NCI-H2171 (cell line): ENCODE measurements at regions not wholly inside any gene's neighbourhood (a gene's known extent, or its start where the extent isn't known, plus 50 kb on each side); places are given as distances from the start of the nearest gene placed in this dataset.

Source experiments
- DNase-seq: peaks from one replicate; lab custom pipeline; 2025; lab: John Stamatoyannopoulos, UW

DNA sequence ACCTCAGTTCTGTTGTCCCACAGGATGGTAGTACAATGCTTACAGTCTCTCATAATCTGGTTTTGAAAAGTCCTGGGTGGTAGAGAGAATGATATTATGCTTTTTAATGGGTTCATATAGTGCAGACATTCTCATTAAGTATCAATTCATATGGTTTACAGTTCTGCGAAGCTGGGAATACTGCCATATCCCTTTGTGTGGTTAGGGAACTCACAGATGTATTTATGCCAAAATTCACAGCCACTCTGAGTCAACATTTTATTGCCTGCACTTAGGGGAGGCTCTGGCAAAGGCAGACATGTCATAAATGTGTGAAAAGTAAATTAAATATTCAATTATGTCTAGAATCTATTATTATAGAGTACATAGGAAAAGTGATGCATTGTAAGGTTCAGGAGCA, 808.2 kb downstream of the SUCLG1 start:
- no peak for DNase-seq

DNA sequence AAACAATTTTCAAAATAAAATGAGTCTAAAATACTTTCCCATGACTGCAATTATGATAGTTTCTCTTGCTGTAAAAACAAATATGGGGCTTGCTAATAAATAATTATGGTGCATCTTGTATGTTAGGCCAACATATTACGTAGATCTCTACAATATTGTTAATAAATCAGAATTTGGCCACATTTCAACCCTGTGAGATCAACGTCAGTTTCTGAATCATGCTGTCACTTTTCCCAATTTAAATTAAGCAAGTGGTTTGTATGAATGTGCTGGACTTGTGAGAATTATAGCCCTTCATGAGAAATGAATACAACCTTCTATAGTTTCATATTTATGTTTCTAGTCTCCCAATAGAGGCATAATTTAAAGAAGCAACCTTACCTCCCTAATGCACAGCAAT, 808.9 kb downstream of the SUCLG1 start:
- no peak for DNase-seq

GRCh38 chr2:83640506-83640905, 818.6 kb downstream of the SUCLG1 start:
- DNase-seq = no peak

DNA sequence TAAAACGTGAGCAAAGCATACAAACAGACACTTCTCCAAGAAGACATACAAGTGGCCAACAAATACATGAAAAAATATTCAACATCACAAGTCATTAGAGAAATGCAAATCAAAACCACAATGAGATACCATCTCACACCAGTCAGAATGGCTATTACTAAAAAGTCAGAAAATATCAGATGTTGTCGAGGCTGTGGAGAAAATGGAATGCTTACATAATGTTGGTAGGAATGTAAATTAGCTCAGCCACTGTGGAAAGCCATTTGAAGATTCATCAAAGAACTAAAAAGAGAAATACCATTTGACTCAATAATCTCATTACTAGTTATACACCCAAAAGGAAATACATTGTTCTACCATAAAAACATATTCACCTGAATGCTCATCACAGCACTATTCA, 825.7 kb downstream of the SUCLG1 start:
- DNase-seq = no peak

GRCh38 chr2:83630351-83630750, 828.7 kb downstream of the SUCLG1 start:
- DNase-seq = no peak

- DNase-seq = no peak
Observed at GRCh38 chr2:83615511-83615910, 843.6 kb downstream of the SUCLG1 start.

DNA sequence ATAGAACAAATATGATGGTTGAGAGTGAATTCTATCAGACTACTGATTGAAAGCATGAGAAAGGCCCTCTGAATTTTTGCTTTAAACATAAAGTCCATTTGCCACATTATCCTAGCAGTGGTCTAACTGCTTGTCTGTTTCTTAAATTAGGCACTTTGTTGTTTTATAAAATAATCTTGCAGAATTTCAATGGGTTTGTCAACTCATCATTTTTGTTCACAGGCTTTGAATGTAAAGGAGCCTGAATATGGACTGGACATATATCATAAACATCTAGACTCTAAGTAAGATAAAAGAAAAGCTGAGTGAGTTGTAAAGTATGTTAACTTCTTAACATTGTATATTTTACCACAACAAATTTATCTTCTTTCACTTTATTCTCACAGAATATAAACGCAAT, 845.9 kb downstream of the SUCLG1 start:
- DNase-seq = no peak

DNA sequence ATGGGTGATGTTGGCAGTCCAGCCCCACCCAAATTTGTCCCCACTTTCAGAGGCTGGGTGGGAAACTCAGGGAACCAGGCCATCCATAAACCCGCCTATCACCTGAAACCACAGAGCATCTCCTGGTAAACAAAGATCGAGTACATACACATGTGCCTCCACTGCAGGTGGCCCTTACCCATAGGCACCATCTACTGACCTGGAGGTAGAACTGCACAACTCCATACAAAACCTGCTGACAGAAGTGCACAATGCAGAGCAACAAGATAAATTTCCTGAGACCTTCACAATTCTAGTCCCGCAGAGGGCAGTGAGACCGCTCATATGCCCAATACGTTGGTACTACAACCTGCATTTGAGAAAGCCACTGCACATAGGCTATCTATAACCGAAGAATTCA, 856.3 kb downstream of the SUCLG1 start:
- DNase-seq = no peak

DNA sequence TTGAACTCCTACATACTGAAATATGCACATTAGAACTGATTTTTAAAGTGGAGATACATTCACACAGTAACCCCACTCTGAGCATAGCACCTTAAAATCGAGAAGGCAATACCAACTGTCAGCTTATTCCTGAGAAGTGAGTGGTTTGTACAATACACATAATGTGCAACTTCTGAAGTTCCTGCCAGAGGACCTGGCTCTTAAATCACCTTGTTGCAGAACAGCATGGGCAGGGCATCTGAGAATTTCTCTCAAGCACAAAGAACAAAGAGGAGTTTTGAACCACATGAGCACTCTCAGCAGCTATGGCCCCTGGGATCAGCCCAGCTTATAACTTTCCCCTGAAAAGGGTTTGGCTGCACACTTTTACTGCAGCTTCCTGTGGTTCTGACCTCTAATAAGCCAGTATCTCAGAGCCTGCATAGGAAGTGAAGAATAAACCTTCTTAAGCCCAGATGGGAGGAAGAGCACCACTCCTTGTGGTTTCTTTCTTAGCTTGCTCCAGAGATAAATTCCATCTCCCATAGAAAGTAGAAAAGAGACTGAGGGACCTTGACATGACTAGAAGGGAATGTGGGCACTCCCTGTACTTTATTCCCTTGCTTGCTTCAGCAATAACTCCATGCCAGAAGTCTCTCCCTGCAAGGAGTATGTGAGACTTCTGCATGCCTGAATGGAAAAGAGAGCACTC, 862.3 kb downstream of the SUCLG1 start:
- DNase-seq = no peak

DNA sequence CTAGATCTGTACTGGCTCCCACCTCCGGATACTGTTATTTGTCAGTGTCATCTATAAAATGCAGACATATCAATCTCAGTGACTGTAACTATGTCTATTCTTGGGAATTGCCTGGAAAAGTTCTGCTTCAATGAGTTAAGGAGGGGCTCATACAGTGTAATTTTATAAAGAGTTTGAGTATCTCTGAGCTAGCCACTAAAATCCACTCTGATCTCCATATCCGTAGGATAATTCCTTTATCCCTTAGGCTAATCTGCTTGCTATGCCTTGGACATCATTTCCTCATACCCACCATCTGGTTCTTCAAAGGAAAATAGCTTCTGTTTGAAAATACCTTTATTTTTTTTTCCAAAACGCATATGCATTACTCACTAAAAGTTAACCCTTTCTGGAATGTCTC, 863.2 kb downstream of the SUCLG1 start:
- no peak for DNase-seq

DNA sequence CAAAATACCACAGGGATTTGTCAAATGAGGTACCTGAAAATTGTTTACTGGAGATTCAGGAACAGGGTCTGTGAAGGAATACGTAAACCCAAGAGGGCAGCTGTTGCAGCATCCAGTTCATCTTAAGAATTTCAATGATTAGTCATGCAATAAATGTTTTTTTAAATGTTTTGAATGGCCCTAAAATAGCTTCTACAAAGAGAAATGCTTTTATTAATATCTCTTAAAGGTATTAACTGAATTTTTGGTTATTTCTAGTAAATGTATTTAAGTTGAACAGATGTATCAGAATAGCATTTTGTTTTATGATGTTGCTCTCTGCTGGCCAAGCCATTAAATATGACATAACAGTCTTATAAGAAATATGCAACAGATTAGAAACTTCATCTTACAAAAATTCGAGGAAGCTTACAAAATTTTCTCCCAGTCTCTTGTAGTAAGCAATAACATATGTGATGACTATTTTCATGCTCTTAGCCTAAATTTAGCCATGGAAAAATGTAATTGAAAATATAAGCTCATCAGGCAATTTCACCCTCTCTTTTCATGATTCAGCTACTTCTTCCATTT, 863.9 kb downstream of the SUCLG1 start:
- DNase-seq = no peak

- no peak for DNase-seq
Observed at GRCh38 chr2:83594241-83595120, 864.6 kb downstream of the SUCLG1 start.

- no peak for DNase-seq
Observed at GRCh38 chr2:83587309-83587708, 871.8 kb downstream of the SUCLG1 start.

DNA sequence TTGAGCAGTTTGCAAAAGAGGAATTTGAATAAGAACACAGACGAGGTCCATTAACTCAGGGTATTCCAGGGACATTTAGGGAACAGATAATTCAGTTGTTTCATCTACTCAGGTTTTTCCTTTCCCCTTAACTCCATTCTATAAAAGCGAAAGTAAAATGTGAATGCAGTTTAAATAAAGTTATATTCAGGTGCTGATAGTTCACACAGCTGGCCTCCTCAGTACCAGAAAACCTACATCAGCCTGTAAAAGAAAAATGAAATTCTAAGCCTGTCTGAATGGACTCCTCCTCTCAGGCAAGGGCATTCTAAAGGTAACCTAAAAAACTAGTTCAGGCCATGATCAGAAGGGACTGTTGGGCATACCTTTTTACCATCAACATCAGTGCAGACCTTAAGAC, 873.8 kb downstream of the SUCLG1 start:
- no peak for DNase-seq

GRCh38 chr2:83584672-83585071, 874.4 kb downstream of the SUCLG1 start:
- no peak for DNase-seq

DNA sequence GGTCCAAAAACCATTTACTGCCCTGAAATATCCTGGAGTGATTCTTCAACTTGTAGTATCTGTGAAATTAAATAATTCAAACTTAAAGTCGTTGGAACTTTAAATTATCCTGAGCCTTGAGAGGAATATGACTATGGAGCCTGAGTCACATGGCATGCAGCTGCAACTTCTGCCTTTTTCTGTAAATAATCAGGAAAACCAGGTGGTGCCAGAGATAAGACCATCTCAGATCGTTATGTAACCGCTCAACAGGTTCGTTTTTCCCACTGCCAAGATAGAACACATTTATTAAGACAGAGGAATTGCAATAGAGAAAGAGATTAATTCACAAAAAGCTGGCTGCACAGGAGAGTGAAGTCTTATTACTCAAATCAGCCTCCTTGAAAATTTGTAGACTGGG, 876.5 kb downstream of the SUCLG1 start:
- no peak for DNase-seq

DNA sequence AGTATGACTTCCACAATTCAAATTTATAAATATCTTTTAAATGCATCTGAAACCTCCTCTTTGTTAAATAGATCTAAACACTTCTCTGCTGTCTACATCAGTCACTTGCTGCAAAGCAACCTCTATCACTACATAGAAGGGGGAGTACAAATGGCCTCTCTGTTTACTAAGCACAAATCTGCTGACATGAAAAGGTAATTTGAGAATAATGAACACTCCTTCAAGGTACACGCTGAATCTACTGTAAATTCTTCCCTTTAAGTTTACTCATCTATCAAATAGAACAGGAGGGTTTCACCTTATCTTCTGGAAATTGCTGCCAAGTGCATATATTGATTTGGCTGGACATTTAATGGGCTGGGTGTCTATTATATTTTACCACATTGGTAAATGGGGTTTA, 879.6 kb downstream of the SUCLG1 start:
- DNase-seq = no peak

DNA sequence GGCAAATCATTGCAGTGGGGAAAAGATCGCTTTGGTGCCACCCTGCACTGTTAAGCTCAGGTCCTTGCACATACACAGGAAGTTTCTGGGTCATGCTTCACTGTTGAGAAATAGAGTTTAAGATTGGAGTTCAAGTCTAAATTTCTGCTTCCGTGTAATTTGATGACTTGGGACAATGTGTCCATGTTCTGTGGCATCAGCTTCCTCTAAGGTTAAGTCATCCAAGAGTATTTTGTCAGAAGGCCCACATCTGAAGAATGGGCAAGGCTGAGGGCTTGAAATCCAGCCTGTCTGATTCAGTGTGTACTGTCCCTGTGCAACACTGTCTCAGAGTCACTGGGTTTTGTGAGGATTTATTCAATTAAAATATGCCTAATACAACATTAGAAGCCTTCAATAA, 880.7 kb downstream of the SUCLG1 start:
- no peak for DNase-seq

DNA sequence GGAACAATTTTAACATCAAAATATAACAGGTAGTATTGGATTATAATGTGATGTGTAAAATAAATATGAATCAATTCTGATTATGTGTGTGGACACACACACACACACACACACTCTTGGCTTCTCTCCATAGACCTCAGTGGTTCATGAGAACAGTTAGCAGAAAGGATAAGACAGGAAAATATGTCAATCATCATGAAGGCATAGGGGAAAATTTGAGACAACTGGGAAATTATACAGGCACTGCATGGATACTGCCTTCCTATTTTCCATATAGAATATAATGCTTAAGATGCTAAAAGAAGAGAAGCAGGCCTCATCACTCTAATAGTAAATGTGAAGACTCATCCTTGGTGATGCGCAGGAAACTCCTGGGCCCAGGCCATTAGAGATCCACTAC, 884.5 kb downstream of the SUCLG1 start:
- DNase-seq = no peak

- no peak for DNase-seq
Observed at GRCh38 chr2:83573060-83573459, 886.0 kb downstream of the SUCLG1 start.

GRCh38 chr2:83572400-83572799, 886.7 kb downstream of the SUCLG1 start:
- no peak for DNase-seq

DNA sequence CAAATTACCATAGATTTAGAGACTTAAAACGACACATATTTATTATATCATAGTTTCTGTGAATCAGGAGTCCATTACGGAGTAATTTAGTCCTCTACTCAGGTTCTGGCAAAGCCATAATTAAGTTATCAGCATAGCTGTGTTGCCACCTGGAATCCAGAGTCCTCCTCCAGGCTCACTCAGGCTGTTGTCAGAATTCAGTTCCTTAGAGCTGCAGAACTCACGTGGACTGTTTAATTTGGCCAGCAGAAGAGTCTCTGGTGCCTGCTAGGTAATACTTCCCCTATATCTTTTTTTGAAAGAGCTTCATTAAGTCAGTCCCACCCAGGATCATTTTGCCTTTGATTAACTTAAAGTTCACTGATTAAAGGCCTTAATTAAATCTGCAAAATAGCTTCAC, 891.5 kb downstream of the SUCLG1 start:
- no peak for DNase-seq

DNA sequence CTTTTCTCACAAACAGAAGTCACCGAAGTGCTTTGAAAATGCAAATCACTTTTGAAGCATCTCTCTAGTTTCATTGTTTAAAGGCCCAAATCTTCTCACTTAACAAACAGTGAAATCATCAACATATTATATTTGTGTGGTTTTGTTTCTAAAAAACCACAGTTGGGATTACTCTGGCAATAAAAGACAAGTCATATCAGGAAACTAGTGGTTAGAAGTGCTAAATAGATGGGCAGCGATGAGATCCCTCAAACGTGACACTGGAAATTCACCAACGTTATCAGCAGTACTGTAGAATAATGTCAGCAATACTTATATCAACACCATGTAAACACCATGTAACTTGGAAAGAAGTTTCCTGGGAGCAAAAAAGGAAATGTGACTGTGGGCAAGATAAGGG, 893.5 kb downstream of the SUCLG1 start:
- DNase-seq = no peak
